ENCODE measurements at regions not wholly inside any gene's neighbourhood (a gene's known extent, or its start where the extent isn't known, plus 50 kb on each side); places are given as distances from the start of the nearest gene placed in this dataset.

- no peak for TF ChIP-seq CTCF (IDR thresholded peaks at IDR 0.05; ENCODE audit: insufficient read depth, low read length, poor library complexity, severe bottlenecking)
- Histone ChIP-seq H3K36me3 (ENCODE audit: control insufficient read depth, insufficient read depth, low read length) (no peaks in the 10 kb centered on the region), H3K4me3 (replicated peaks; ENCODE audit: low read depth, low read length) (no peak overlapping the region), H3K27me3 (replicated peaks; ENCODE audit: control insufficient read depth, insufficient read depth, low read length) (no peaks in the 10 kb centered on the region)
- DNase-seq (ENCODE audit: extremely low read depth, insufficient read length) = no peak
Measured at GRCh38 chr20:53678315-53678989, 84.8 kb upstream of the ZNF217 start.

- H3K4me3 ChIP-seq (replicated peaks; ENCODE audit: low read depth, low read length) = no peak overlapping the region
- no peaks in the 10 kb centered on the region for H3K36me3 ChIP-seq (ENCODE audit: control insufficient read depth, insufficient read depth, low read length)
- DNase-seq (ENCODE audit: extremely low read depth, insufficient read length) = no peak
- H3K27me3 ChIP-seq (replicated peaks; ENCODE audit: control insufficient read depth, insufficient read depth, low read length) = no peaks in the 10 kb centered on the region
- no peak for TF ChIP-seq CTCF (IDR thresholded peaks at IDR 0.05; ENCODE audit: insufficient read depth, low read length, poor library complexity, severe bottlenecking)
Measured at GRCh38 chr20:53677447-53678314, 84.0 kb upstream of the ZNF217 start.

GRCh38 chr20:53676987-53677386 lies 83.3 kb upstream of the ZNF217 start:
- no peak for DNase-seq (ENCODE audit: extremely low read depth, insufficient read length)
- Histone ChIP-seq H3K4me3 (replicated peaks; ENCODE audit: low read depth, low read length) (no peak overlapping the region), H3K27me3 (replicated peaks; ENCODE audit: control insufficient read depth, insufficient read depth, low read length) (no peaks in the 10 kb centered on the region), H3K36me3 (ENCODE audit: control insufficient read depth, insufficient read depth, low read length) (no peaks in the 10 kb centered on the region)
- no peak for TF ChIP-seq CTCF (IDR thresholded peaks at IDR 0.05; ENCODE audit: insufficient read depth, low read length, poor library complexity, severe bottlenecking)

GRCh38 chr20:53676519-53676822 lies 82.8 kb upstream of the ZNF217 start:
- no peak for TF ChIP-seq CTCF (IDR thresholded peaks at IDR 0.05; ENCODE audit: insufficient read depth, low read length, poor library complexity, severe bottlenecking)
- no peak overlapping the region for H3K4me3 ChIP-seq (replicated peaks; ENCODE audit: low read depth, low read length)
- H3K36me3 ChIP-seq (ENCODE audit: control insufficient read depth, insufficient read depth, low read length) = no peaks in the 10 kb centered on the region
- DNase-seq (ENCODE audit: extremely low read depth, insufficient read length) = no peak
- no peaks in the 10 kb centered on the region for H3K27me3 ChIP-seq (replicated peaks; ENCODE audit: control insufficient read depth, insufficient read depth, low read length)

GRCh38 chr20:53672484-53673129 lies 79.0 kb upstream of the ZNF217 start:
- DNase-seq (ENCODE audit: extremely low read depth, insufficient read length) = no peak
- no peak for TF ChIP-seq CTCF (IDR thresholded peaks at IDR 0.05; ENCODE audit: insufficient read depth, low read length, poor library complexity, severe bottlenecking)
- Histone ChIP-seq H3K4me3 (replicated peaks; ENCODE audit: low read depth, low read length) (no peak overlapping the region), H3K27me3 (replicated peaks; ENCODE audit: control insufficient read depth, insufficient read depth, low read length) (no peaks in the 10 kb centered on the region), H3K36me3 (ENCODE audit: control insufficient read depth, insufficient read depth, low read length) (no peaks in the 10 kb centered on the region)
